ENCODE measurements at regions not wholly inside any gene's neighbourhood (a gene's known extent, or its start where the extent isn't known, plus 50 kb on each side); places are given as distances from the start of the nearest gene placed in this dataset.

DNA sequence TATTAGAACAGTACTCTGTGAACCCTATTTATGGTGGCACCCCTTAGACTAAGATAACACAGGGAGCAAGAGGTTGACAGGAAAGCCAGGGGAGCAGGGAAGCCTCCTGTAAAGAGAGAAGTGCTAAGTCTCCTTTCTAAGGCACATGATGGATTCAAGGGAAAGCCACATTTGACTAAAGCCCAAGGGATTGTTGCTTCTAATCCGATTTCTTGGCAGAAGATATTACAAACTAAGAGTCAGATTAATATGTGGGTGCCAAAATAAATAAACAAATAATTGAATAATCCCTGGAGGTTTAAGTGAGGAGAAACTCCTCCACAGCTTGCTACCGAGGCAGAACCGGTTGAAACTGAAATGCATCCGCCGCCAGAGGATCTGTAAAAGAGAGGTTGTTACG is 333.2 kb downstream of the SOX11 start:
- TF ChIP-seq, protein P1, sequence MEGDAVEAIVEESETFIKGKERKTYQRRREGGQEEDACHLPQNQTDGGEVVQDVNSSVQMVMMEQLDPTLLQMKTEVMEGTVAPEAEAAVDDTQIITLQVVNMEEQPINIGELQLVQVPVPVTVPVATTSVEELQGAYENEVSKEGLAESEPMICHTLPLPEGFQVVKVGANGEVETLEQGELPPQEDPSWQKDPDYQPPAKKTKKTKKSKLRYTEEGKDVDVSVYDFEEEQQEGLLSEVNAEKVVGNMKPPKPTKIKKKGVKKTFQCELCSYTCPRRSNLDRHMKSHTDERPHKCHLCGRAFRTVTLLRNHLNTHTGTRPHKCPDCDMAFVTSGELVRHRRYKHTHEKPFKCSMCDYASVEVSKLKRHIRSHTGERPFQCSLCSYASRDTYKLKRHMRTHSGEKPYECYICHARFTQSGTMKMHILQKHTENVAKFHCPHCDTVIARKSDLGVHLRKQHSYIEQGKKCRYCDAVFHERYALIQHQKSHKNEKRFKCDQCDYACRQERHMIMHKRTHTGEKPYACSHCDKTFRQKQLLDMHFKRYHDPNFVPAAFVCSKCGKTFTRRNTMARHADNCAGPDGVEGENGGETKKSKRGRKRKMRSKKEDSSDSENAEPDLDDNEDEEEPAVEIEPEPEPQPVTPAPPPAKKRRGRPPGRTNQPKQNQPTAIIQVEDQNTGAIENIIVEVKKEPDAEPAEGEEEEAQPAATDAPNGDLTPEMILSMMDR (IDR thresholded peaks at IDR 0.05; ENCODE audit: low read depth, low read length) = no peak
- no peak for TF ChIP-seq POLR2A (IDR thresholded peaks at IDR 0.05; ENCODE audit: extremely low read depth, insufficient read length)
